Keratinocyte (primary cell): ENCODE measurements at regions not wholly inside any gene's neighbourhood (a gene's known extent, or its start where the extent isn't known, plus 50 kb on each side); places are given as distances from the start of the nearest gene placed in this dataset.

Experiments
- DNase-seq: peaks from one replicate; pipeline ENCODE4 v3.0.0-alpha.2; 2011; ENCODE audit warnings: low read depth, missing footprints, low spot score
- FAIRE-seq: peaks from 2 replicates; lab custom pipeline; 2011; peaks lifted over from hg19 to GRCh38; lab: Jason Lieb, UNC
- H2AFZ ChIP-seq: 2 replicates; pipeline ENCODE4 v1.6.0; 2012; ENCODE audit warnings: low read length, control low read depth, inconsistent platforms; ENCODE audit not compliant: control insufficient read depth
- H3K27ac ChIP-seq: 2 replicates; pipeline ENCODE4 v1.5.1; 2011; ENCODE audit warnings: low read length; ENCODE audit not compliant: control insufficient read depth, insufficient read depth
- H3K27me3 ChIP-seq: 3 replicates; pipeline ENCODE4 v1.6.0; 2011; ENCODE audit warnings: low read length; ENCODE audit not compliant: control insufficient read depth, insufficient read depth; ENCODE audit errors: extremely low read depth
- H3K36me3 ChIP-seq, 2 experiments: 2 replicates in 1 of 2; 3 replicates in 1 of 2; pipeline ENCODE4 v1.5.1; 2011; ENCODE audit warnings: low read length in 2 of 2, mild to moderate bottlenecking in 1 of 2; ENCODE audit not compliant: control insufficient read depth in 2 of 2, insufficient read depth in 2 of 2; ENCODE audit errors: extremely low read depth in 1 of 2
- H3K4me1 ChIP-seq: 3 replicates; pipeline ENCODE4 v1.5.1; 2011; ENCODE audit warnings: low read length; ENCODE audit not compliant: control insufficient read depth, insufficient read depth; ENCODE audit errors: extremely low read depth
- H3K4me2 ChIP-seq: 3 replicates; pipeline ENCODE4 v1.6.0; 2011; ENCODE audit warnings: low read depth, low read length; ENCODE audit not compliant: control insufficient read depth, insufficient read depth; ENCODE audit errors: extremely low read depth
- H3K4me3 ChIP-seq, 3 experiments: fragments of 200-600 bp in 1 of 3; sonication (generic) in 1 of 3; 2 replicates in 2 of 3; 3 replicates in 1 of 3; pipeline ENCODE4 v1.5.1; 2011 to 2016; ENCODE audit warnings: low read length in 3 of 3, mild to moderate bottlenecking in 3 of 3, control low read depth in 2 of 3, inconsistent platforms in 1 of 3, low read depth in 1 of 3, mixed read lengths in 1 of 3, mixed run types in 1 of 3, moderate library complexity in 1 of 3; ENCODE audit not compliant: control insufficient read depth in 2 of 3, insufficient read depth in 2 of 3; ENCODE audit errors: extremely low read depth in 1 of 3
- H3K79me2 ChIP-seq: 2 replicates; pipeline ENCODE4 v1.6.0; 2012; ENCODE audit warnings: low read length; ENCODE audit not compliant: control insufficient read depth, insufficient read depth
- H3K9ac ChIP-seq: 3 replicates; pipeline ENCODE4 v1.6.0; 2011; ENCODE audit warnings: low read length; ENCODE audit not compliant: control insufficient read depth, insufficient read depth; ENCODE audit errors: extremely low read depth
- H3K9me1 ChIP-seq: 3 replicates; pipeline ENCODE4 v1.6.0; 2011; ENCODE audit warnings: low read length; ENCODE audit not compliant: control insufficient read depth, insufficient read depth; ENCODE audit errors: extremely low read depth
- H3K9me3 ChIP-seq: 2 replicates; pipeline ENCODE4 v1.5.1; 2012; ENCODE audit warnings: low read depth, low read length; ENCODE audit not compliant: control insufficient read depth
- H4K20me1 ChIP-seq: 3 replicates; pipeline ENCODE4 v1.6.0; 2011; ENCODE audit warnings: low read length; ENCODE audit not compliant: control insufficient read depth, insufficient read depth; ENCODE audit errors: extremely low read depth
- CTCF ChIP-seq, 3 experiments: IDR thresholded peaks in 1 of 3; conservative IDR thresholded peaks in 1 of 3; optimal IDR thresholded peaks in 1 of 3; 2 replicates in 2 of 3; 3 replicates in 1 of 3; pipeline versions ENCODE3 to v1.5.1; 2011; ENCODE audit warnings: low read length in 3 of 3, mild to moderate bottlenecking in 3 of 3, moderate library complexity in 2 of 3, control low read depth in 1 of 3, inconsistent platforms in 1 of 3; ENCODE audit not compliant: insufficient read depth in 2 of 3; ENCODE audit errors: extremely low read depth in 1 of 3
- EZH2 ChIP-seq: IDR thresholded peaks from one replicate; pipeline ENCODE4 v1.6.1; 2012; ENCODE audit warnings: inconsistent platforms, mild to moderate bottlenecking, low read length, moderate library complexity
- dilution Hi-C: fragments of 300-500 bp; cut with MboI; formaldehyde crosslinking; loops from one replicate; pipeline ENCODE4 v1.7.0; 2020; ENCODE audit warnings: low sequenced_read_pairs; ENCODE audit not compliant: extremely low pct_ligation_motif_present

- Histone ChIP-seq H3K36me3 (no peaks in the 10 kb centered on the region), H3K27me3 (peaks cover 35% of the 10 kb centered on the region), H3K4me2 (no peak overlapping the region), H3K27ac (no peak overlapping the region), H3K9me1 (no peaks in the 10 kb centered on the region), H3K79me2 (no peaks in the 10 kb centered on the region), H4K20me1 (no peaks in the 10 kb centered on the region), H2AFZ (no peak overlapping the region), H3K4me1 (no peaks in the 10 kb centered on the region), H3K9me3 (no peaks in the 10 kb centered on the region), H3K9ac (no peak overlapping the region), H3K4me3 (no peak overlapping the region)
- dilution Hi-C loops, result no loop called here
- FAIRE-seq, result no peak
- TF ChIP-seq CTCF (optimal IDR thresholded peaks at IDR 0.05 in 1 of 3, IDR thresholded peaks at IDR 0.05 in 1 of 3, conservative IDR thresholded peaks at IDR 0.05 in 1 of 3; ENCODE audit: extremely low read depth in 1 of 3, insufficient read depth in 2 of 3, low read length in 3 of 3), result no peak
- no peak for TF ChIP-seq EZH2
- DNase-seq, result no peak
These were observed 113.8 kb downstream of the ANKRD18B start for GRCh38 chr9:33637881-33638280.

GRCh38 chr9:33638391-33638915 lies 114.4 kb downstream of the ANKRD18B start:
- Histone ChIP-seq H3K4me2 (no peak overlapping the region), H3K4me1 (no peaks in the 10 kb centered on the region), H3K79me2 (no peaks in the 10 kb centered on the region), H3K4me3 (no peak overlapping the region), H4K20me1 (no peaks in the 10 kb centered on the region), H3K27ac (no peak overlapping the region), H3K9ac (no peak overlapping the region), H3K9me1 (no peaks in the 10 kb centered on the region), H2AFZ (no peak overlapping the region), H3K36me3 (no peaks in the 10 kb centered on the region), H3K9me3 (no peaks in the 10 kb centered on the region), H3K27me3 (peaks cover 35% of the 10 kb centered on the region)
- dilution Hi-C loops, result no loop called here
- DNase-seq (no peak), FAIRE-seq (no peak)
- TF ChIP-seq CTCF (optimal IDR thresholded peaks at IDR 0.05 in 1 of 3, IDR thresholded peaks at IDR 0.05 in 1 of 3, conservative IDR thresholded peaks at IDR 0.05 in 1 of 3; ENCODE audit: extremely low read depth in 1 of 3, insufficient read depth in 2 of 3, low read length in 3 of 3) (no peak), EZH2 (no peak)
